GM18505 (cell line): ENCODE measurements at regions not wholly inside any gene's neighbourhood (a gene's known extent, or its start where the extent isn't known, plus 50 kb on each side); places are given as distances from the start of the nearest gene placed in this dataset.
"Not testable (repeated sequence)": the region's sequence is repeated elsewhere in the genome, so short reads cannot be mapped to it uniquely, and the experiment has no call there.

Experiments
- ATAC-seq: cut with Tn5 transposase; IDR thresholded peaks from one replicate; pipeline ENCODE4 v1.9.1; 2021; ENCODE audit not compliant: unreplicated experiment
- POLR2A ChIP-seq: IDR thresholded peaks from 4 replicates; pipeline ENCODE4 v1.6.1; 2011; ENCODE audit warnings: borderline replicate concordance; ENCODE audit not compliant: insufficient read depth, insufficient read length; ENCODE audit errors: extremely low read depth

DNA sequence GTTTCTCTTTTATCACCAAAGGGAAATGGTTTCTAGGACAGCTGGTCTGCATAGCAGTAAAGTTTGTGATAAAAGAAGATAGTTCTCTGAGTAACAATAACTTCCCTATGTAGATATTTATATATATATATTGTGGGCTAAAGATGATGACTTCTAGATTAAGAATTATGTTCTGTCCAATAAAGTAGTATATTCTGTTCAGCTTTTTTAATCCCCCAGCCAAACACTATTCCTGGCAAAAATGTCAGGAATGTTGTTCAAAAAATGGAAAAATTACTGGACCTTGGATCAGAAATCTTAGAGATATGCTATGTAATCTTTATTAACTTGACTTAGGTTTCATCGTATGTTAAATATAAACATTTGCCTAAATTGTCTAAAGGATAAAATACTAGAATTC is 136.3 kb upstream of the GNAI1 start:
- TF ChIP-seq POLR2A = no peak
- no peak for ATAC-seq

DNA sequence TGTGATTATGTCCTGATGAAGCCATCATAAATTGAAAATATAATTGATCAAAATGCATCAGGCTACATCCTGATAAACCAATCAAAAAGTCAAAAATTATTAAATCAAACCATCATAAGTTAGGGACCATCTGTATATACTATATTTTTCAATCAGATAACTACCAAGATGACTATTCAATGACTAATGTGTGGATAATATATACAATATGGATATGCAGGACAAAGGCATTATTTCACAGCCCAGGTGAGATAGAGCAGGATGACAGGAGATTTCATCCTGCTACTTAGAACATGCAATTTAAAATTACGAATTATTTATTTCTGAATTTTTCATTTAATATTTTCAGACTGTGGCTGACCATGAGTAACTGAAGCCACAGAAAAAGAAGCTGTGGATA is 137.3 kb upstream of the GNAI1 start:
- no peak for TF ChIP-seq POLR2A

DNA sequence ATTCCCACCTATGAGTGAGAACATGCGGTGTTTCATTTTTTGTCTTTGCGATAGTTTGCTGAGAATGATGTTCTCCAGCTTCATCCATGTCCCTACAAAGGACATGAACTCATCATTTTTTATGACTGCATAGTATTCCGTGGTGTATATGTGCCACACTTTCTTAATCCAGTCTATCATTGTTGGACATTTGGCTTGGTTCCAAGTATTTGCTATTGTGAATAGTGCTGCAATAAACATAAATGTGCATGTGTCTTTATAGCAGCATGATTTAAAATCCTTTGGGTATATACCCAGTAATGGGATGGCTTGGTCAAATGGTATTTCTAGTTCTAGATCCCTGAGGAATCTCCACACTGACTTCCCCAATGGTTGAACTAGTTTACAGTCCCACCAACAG is 138.9 kb upstream of the GNAI1 start:
- ATAC-seq = not testable (repeated sequence)

More for the DNA sequence above, 137.3 kb upstream of the GNAI1 start:
- no peak for ATAC-seq

DNA sequence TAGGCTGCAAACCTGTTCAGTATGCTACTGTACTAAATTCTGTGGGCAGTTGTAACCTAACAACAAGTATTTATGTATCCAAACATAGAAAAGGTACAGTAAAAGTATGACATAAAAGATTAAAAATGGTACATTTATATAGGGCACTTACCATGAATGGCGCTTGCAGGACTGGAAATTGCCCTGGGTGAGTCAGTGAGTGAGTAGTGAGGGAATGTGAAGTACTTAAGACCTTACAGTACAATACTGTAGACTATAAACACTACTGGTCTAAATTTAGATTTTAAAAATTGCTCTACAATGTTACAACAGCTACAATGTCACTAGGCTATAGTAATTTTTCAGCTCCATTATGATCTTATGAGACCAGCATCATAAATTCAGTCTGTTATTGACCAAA is 146.0 kb upstream of the GNAI1 start:
- no peak for TF ChIP-seq POLR2A

DNA sequence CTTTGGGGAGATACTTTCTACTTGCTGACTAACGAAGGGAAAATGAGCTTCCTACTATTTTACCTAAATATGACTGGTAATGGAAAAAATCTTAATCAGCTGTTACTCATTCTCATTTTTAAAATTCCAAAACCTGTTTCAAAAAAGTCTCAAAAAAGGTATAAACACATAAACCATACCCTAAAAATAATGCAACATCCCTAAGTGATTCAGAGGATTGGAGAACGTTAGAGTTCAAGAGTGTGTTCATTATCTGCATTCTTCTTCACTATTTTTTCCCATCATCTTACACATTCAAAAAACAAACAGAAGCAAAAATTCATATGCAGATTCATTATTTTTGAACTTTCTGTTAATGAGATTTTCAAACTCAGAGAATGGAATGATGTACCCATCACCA is 150.4 kb upstream of the GNAI1 start:
- no peak for ATAC-seq
- no peak for TF ChIP-seq POLR2A

More for the DNA sequence above, 146.0 kb upstream of the GNAI1 start:
- no peak for ATAC-seq

DNA sequence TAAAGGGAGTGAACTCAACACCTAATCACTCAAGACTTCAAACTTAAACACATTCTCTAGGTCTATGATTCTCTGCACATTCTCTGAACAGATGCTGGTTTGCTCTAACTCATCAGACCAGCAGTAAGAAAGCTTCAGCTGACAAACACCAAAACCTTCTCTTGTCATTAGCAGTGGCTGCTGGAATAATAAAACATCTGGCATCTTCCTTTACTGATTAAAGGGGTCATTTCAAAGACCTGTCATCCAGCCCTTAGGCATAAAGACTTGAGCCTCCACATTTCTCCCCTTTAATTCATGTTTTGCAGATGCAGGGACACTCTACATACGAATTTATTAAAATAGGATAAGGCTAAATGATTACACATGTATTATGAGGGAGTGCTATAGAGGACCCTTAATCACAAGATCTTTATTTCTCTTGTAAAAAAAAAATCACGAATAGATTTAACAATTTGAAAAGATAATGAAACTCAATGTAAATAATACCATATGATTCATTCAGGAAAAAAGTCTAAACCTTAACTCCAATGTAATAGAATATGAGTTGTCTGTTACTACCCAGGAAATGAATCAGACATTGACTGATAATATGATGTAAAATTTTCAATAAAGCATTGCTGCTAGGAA is 152.4 kb upstream of the GNAI1 start:
- no peak for ATAC-seq
- TF ChIP-seq POLR2A = no peak

DNA sequence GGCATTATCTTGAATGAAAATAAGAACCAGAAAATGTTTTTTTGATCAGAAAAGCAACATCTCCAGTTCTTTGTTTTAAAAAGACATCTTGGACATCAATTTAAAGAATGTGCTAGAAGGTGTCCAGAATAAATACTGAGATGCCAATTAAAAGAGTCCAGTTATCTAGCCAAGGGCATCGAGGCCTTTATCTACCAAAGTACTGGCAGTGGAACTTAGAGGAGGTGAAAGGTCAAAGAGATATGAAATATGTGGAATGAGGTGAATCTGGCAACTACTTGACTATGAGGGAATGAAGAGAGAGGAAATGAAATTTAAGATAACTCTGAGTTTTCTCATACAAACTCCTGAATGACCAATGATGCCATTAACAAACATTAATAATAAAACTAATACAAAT is 154.3 kb upstream of the GNAI1 start:
- TF ChIP-seq POLR2A = no peak
- ATAC-seq = no peak

DNA sequence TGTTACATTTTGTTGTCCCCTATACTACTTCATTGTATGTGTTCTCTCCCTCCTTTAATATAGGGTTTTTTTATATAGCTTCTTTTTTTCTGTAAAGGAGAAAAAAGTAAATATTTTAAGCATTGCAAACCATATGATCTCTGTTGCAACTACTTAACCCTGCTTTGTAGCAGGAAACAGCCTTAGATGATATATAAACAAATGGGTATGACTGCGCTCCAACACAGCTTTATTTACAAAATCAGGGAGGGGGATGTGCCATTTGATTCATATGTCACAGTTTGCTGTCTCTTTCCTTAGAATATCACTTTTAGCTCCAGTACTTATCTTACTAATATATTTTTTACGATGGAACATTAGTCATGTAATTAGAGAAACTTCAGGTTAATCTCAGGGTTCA is 155.2 kb upstream of the GNAI1 start:
- ATAC-seq = no peak
- no peak for TF ChIP-seq POLR2A

DNA sequence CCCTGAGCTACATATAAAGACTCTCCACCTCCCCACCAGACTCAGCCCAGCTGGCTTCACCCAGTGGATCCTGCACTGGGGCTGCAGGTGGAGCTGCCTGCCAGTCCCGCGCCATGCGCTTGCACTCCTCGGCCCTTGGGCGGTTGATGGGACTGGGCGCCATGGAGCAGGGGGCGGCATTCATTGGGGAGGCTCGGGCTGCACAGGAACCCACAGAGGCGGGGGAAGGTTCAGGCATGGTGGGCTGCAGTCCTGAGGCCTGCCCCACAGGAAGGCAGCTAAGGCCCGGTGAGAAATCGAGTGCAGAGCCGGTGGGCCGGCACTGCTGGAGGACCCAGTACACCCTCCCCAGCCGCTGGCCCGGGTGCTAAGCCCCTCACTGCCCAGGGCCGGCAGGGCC is 157.2 kb upstream of the GNAI1 start:
- no peak for TF ChIP-seq POLR2A
- no peak for ATAC-seq

DNA sequence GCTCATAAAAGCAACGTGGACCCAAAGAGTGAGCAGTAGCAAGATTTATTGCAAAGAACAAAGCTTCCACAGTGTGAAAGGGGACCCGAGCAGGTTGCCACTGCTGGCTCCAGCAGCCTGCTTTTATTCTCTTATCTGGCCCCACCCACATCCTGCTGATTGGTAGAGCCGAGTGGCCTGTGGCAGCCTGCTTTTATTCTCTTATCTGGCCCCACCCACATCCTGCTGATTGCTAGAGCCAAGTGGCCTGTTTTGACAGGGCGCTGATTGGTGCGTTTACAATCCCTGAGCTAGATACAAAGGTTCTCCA is 158.0 kb upstream of the GNAI1 start:
- ATAC-seq = not testable (repeated sequence)

DNA sequence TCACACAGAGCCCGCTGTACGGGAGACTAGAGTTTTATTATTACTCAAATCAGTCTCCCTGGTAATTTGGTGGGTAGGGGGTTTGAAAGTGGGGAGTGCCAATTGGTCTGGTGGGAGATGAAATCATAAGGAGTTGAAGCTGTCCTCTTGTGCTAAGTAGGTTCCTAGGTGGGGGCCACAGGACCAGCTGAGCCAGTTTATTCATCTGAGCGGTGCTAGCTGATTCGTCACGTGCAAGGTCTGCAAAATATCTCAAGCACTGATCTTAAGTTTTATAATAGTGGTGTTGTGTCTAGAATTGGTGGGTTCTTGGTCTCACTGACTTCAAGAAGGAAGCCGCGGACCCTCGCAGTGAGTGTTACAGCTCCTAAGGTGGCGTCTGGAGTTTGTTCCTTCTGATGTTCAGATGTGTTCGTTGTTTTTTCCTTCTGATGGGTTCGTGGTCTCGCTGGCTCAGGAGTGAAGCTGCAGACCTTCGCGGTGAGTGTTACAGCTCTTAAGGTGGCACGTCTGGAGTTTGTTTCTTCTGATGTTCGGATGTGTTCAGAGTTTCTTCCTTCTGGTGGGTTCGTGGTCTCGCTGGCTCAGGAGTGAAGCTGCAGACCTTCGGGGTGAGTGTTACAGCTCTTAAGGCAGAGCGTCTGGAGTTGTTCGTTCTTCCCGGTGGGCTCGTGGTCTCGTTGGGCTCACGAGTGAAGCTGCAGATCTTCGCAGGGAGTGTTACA is 158.5 kb upstream of the GNAI1 start:
- not testable (repeated sequence) for ATAC-seq

DNA sequence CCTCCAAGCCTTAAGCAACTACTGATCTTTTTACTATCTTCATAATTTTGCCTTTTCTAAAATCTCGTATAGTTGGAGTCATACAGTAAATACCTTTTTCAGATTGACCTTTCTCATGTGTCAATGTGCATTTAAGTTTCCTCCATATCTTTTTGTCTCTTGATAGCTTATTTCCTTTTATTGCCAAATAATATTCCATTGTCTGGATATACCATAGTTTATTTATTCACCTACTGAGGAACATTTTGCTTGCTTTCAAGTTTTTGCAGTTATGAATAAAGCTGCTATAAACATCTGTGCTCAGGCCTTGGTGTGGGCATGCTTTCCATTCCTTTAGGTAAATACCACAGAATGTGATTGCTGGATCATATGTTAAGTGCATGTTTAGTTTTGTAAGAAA is 161.2 kb upstream of the GNAI1 start:
- no peak for ATAC-seq
- no peak for TF ChIP-seq POLR2A

DNA sequence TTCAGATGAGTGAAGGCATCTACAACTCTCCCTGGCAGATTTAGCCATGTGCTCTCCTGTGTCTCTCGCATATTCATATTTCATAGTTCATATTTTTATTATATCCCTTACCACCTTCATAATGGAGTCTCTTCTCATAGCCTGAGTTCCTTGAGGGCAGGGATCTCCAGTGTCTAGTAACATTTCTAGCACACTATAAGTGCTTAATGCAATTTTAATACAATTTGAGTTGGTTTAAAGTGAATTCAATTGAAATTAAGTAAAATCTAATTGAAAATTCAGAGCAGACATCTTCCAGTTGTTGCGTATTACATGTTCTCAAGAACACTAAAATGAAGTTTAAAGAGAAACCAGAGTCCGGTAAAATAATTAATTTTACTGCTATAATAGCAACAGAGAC is 163.6 kb upstream of the GNAI1 start:
- no peak for ATAC-seq
- TF ChIP-seq POLR2A = no peak

DNA sequence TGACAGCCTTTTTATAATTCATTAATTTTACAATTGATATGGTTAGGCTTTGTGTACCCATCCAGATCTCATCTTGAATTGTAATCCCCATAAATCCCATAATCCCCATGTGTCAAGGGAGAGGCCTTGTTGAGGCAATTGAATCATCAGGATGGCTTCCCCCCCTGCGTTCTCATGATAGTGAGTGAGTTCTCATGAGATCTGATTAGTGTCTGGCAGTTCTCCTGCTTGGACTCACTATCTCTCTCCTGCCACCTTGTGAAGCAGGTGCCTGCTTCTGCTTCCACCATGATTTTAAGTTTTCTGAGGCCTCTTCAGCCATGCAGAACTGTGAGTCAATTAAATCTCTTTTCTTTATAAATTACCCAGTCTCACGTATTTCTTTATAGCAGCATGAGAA is 165.7 kb upstream of the GNAI1 start:
- no peak for TF ChIP-seq POLR2A
- no peak for ATAC-seq

DNA sequence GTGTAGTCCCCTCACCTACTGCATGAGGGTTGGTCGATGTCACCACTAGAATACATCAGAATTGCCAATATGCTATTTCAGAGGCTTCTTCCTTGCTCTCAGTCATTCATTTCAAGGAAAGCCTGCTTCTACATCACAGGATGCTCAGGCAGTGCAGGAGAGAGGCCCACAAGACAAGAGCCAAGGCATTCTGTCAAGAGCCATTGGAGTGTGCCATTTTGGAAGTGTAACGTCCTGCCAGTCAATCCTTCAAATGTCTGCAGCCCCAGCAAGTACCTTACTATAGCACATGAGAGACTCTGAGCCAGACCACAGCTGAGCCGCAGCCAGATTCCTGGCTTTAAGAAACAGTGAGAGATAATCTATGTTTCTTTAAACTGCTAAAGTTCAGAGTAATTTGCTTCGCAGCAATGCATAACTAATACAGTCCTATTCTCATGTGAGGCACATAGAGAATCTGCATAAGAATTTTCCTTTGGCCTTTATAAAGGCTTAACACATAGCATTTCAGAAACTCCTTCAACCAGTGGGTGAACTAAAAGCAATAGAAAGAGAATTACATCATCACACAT is 166.5 kb upstream of the GNAI1 start:
- ATAC-seq = no peak
- TF ChIP-seq POLR2A = no peak
